Nephron (organoid): ENCODE measurements at regions not wholly inside any gene's neighbourhood (a gene's known extent, or its start where the extent isn't known, plus 50 kb on each side); places are given as distances from the start of the nearest gene placed in this dataset.

ENCODE experiments used
- H3K27ac Mint-ChIP-seq, 3 experiments: 2 replicates each; pipeline ENCODE4 v1.8.0; 2020; ENCODE audit warnings: mixed read lengths in 3 of 3, mild to moderate bottlenecking in 2 of 3, moderate library complexity in 1 of 3
- H3K27me3 Mint-ChIP-seq: 2 replicates; pipeline ENCODE4 v1.8.0; 2021; ENCODE audit warnings: low read depth, mild to moderate bottlenecking, moderate library complexity, mixed read lengths
- H3K36me3 Mint-ChIP-seq: 2 replicates; pipeline ENCODE4 v1.8.0; 2020; ENCODE audit warnings: low read depth, mixed read lengths
- H3K4me1 Mint-ChIP-seq: 2 replicates; pipeline ENCODE4 v1.8.0; 2020; ENCODE audit warnings: mixed read lengths
- H3K4me3 Mint-ChIP-seq, 3 experiments: 2 replicates each; pipeline ENCODE4 v1.8.0; 2020; ENCODE audit warnings: mild to moderate bottlenecking in 3 of 3, mixed read lengths in 3 of 3, moderate library complexity in 2 of 3
- H3K9me3 Mint-ChIP-seq: 2 replicates; pipeline ENCODE4 v1.8.0; 2020; ENCODE audit warnings: mixed read lengths
- TF ChIP-seq, protein P1 (sequence below), 3 experiments: fragments of 200-600 bp; sonication (generic); IDR thresholded peaks; one replicate each; pipeline ENCODE4 v1.5.0; 2021; ENCODE audit warnings: antibody characterized with exemption in 3 of 3; ENCODE audit not compliant: unreplicated experiment in 3 of 3

GRCh38 chr20:40467703-40468411, 221.2 kb downstream of the MAFB start:
- peak overlapping the region in 1 of 3 experiments; percentile 4 for H3K27ac Mint-ChIP-seq
- no peaks in the 10 kb centered on the region for H3K36me3 Mint-ChIP-seq
- TF ChIP-seq, protein P1, sequence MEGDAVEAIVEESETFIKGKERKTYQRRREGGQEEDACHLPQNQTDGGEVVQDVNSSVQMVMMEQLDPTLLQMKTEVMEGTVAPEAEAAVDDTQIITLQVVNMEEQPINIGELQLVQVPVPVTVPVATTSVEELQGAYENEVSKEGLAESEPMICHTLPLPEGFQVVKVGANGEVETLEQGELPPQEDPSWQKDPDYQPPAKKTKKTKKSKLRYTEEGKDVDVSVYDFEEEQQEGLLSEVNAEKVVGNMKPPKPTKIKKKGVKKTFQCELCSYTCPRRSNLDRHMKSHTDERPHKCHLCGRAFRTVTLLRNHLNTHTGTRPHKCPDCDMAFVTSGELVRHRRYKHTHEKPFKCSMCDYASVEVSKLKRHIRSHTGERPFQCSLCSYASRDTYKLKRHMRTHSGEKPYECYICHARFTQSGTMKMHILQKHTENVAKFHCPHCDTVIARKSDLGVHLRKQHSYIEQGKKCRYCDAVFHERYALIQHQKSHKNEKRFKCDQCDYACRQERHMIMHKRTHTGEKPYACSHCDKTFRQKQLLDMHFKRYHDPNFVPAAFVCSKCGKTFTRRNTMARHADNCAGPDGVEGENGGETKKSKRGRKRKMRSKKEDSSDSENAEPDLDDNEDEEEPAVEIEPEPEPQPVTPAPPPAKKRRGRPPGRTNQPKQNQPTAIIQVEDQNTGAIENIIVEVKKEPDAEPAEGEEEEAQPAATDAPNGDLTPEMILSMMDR (IDR thresholded peaks at IDR 0.05; ENCODE audit: unreplicated experiment in 3 of 3) = no peak
- no peaks in the 10 kb centered on the region for H3K27me3 Mint-ChIP-seq
- H3K4me3 Mint-ChIP-seq = no peak overlapping the region
- H3K4me1 Mint-ChIP-seq = peaks cover 12% of the 10 kb centered on the region
- H3K9me3 Mint-ChIP-seq = no peaks in the 10 kb centered on the region

- H3K27me3 Mint-ChIP-seq = no peaks in the 10 kb centered on the region
- no peaks in the 10 kb centered on the region for H3K9me3 Mint-ChIP-seq
- H3K4me1 Mint-ChIP-seq = peaks cover 12% of the 10 kb centered on the region
- H3K27ac Mint-ChIP-seq = no peak overlapping the region
- TF ChIP-seq, protein P1 (IDR thresholded peaks at IDR 0.05; ENCODE audit: unreplicated experiment in 3 of 3) = no peak
- H3K36me3 Mint-ChIP-seq = no peaks in the 10 kb centered on the region
- H3K4me3 Mint-ChIP-seq = no peak overlapping the region
Measured at GRCh38 chr20:40467067-40467466, 222.0 kb downstream of the MAFB start.

- H3K9me3 Mint-ChIP-seq = no peaks in the 10 kb centered on the region
- no peak overlapping the region for H3K4me3 Mint-ChIP-seq
- peaks cover 6% of the 10 kb centered on the region for H3K27me3 Mint-ChIP-seq
- H3K27ac Mint-ChIP-seq = no peak overlapping the region
- no peaks in the 10 kb centered on the region for H3K36me3 Mint-ChIP-seq
- TF ChIP-seq, protein P1 (IDR thresholded peaks at IDR 0.05; ENCODE audit: unreplicated experiment in 3 of 3) = no peak
- H3K4me1 Mint-ChIP-seq = peaks cover 11% of the 10 kb centered on the region
Measured at GRCh38 chr20:40464731-40465208, 224.3 kb downstream of the MAFB start.

DNA sequence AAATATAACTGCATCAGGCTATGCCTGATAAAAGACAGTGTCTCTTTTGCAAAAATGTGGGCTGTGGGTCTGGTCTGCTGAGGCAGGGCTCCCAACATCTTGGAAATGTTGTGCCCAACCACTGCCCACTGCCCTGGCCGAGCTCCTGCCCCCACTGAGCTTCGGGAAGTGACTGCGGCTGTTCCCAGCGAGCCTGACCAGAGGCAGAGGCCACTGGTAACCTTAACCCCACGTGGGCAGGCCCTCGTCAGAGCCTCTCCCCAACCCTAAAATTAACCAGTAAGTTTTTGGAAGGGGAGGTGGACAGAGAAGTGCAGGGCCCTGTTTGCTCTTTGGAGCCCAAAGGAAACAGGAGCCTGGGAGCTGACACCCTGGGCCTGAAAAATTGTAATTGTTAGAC, 225.9 kb downstream of the MAFB start:
- Mint-ChIP-seq H3K27ac (peak overlapping the region in 2 of 3 experiments; percentile 21 to 58), H3K9me3 (no peaks in the 10 kb centered on the region), H3K27me3 (peaks cover 6% of the 10 kb centered on the region), H3K4me3 (no peak overlapping the region), H3K36me3 (no peaks in the 10 kb centered on the region), H3K4me1 (peaks cover 16% of the 10 kb centered on the region)
- TF ChIP-seq, protein P1 (IDR thresholded peaks at IDR 0.05; ENCODE audit: unreplicated experiment in 3 of 3) = no peak

GRCh38 chr20:40462566-40462965, 226.5 kb downstream of the MAFB start:
- Mint-ChIP-seq H3K4me1 (peaks cover 16% of the 10 kb centered on the region), H3K4me3 (no peak overlapping the region), H3K9me3 (no peaks in the 10 kb centered on the region), H3K27ac (peak overlapping the region in 2 of 3 experiments; percentile 21 to 58), H3K36me3 (no peaks in the 10 kb centered on the region), H3K27me3 (peaks cover 6% of the 10 kb centered on the region)
- TF ChIP-seq, protein P1 (IDR thresholded peaks at IDR 0.05; ENCODE audit: unreplicated experiment in 3 of 3) = no peak

DNA sequence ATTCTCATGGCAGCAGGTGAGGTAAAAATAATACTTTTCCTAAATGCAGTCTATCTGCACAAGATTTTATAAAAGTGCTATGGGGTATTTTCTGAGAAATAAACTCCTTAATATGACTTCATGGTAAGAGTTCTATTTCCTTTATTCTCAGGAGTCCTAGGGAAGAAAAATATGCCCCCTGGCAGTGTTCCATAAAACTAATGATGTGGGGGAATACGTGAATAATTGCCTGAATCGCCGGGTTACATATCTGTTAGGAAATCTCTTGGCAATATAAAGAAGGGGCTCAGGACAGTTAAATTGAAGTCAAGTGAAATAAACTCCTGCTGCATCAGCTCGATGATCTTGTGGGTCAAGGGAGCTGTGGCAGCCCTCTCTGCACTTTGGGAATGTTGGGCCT, 229.7 kb downstream of the MAFB start:
- H3K27ac Mint-ChIP-seq = peak overlapping the region in 2 of 3 experiments; percentile 44 to 62
- H3K36me3 Mint-ChIP-seq = no peaks in the 10 kb centered on the region
- H3K9me3 Mint-ChIP-seq = no peaks in the 10 kb centered on the region
- H3K27me3 Mint-ChIP-seq = peaks cover 6% of the 10 kb centered on the region
- peaks cover 16% of the 10 kb centered on the region for H3K4me1 Mint-ChIP-seq
- no peak overlapping the region for H3K4me3 Mint-ChIP-seq
- TF ChIP-seq, protein P1 (IDR thresholded peaks at IDR 0.05; ENCODE audit: unreplicated experiment in 3 of 3) = no peak
